HepG2 (cell line): ENCODE measurements at regions not wholly inside any gene's neighbourhood (a gene's known extent, or its start where the extent isn't known, plus 50 kb on each side); places are given as distances from the start of the nearest gene placed in this dataset.

Experiments used
- ATAC-seq: fragments of 200-7000 bp; cut with Tn5 transposase; 3 replicates; pipeline ENCODE4 v1.9.1; 2020; ENCODE audit warnings: mild to moderate bottlenecking, moderate library complexity
- BruUV-seq: library from RNA; stranded (reverse); fragments of 400-500 nt; replicated peaks from 2 replicates; lab custom pipeline; 2021; lab: Mats Ljungman, UMichigan
- CTCF ChIA-PET: fragments of 300-600 bp; formaldehyde crosslinking; extraction: SDS; loops from one replicate; lab custom pipeline; 2021; ENCODE audit warnings: low total read pairs, inconsistent platforms, low intra/inter-chr PET ratio; lab: Yijun Ruan, JAX
- POLR2A ChIA-PET: fragments of 350-600 bp; sonication (Branson Sonifier 250); formaldehyde crosslinking; loops from one replicate; lab custom pipeline; 2020; ENCODE audit warnings: antibody characterized with exemption, inconsistent platforms; lab: Yijun Ruan, JAX
- DNase-seq: peaks from one replicate; pipeline ENCODE4 v3.0.0-alpha.2; 2015; ENCODE audit warnings: low spot score
- FAIRE-seq: peaks from 3 replicates; lab custom pipeline; 2011; peaks lifted over from hg19 to GRCh38; lab: Jason Lieb, UNC
- H2AFZ ChIP-seq: one replicate; pipeline ENCODE4 v1.6.1; 2011; ENCODE audit warnings: low read length, inconsistent platforms
- H3K27ac ChIP-seq: fragments of 300-600 bp; 3 replicates; pipeline ENCODE4 v1.8.0; 2011; ENCODE audit warnings: mixed run types, mild to moderate bottlenecking, mixed read lengths, low read length, inconsistent platforms; ENCODE audit not compliant: insufficient read depth; ENCODE audit errors: extremely low read length
- H3K27me3 ChIP-seq, 2 experiments: fragments of 200-600 bp in 1 of 2; 2 replicates in 1 of 2; 3 replicates in 1 of 2; pipeline versions ENCODE4 v1.6.0 to v1.8.0; 2011; ENCODE audit warnings: low read length in 2 of 2, mild to moderate bottlenecking in 2 of 2, moderate library complexity in 2 of 2, inconsistent platforms in 1 of 2; ENCODE audit not compliant: insufficient read depth in 2 of 2, control insufficient read depth in 1 of 2
- H3K36me3 ChIP-seq, 2 experiments: fragments of 200-600 bp in 1 of 2; replicated peaks in 1 of 2; 2 replicates in 1 of 2; 3 replicates in 1 of 2; pipeline versions ENCODE4 v1.5.1 to v1.8.0; 2011; ENCODE audit warnings: low read length in 2 of 2, inconsistent platforms in 1 of 2; ENCODE audit not compliant: insufficient read depth in 2 of 2, control insufficient read depth in 1 of 2
- H3K4me1 ChIP-seq: 2 replicates; pipeline ENCODE4 v1.5.1; 2012; ENCODE audit warnings: low read length, inconsistent platforms; ENCODE audit not compliant: insufficient read depth
- H3K4me2 ChIP-seq: 2 replicates; pipeline ENCODE4 v1.6.0; 2011; ENCODE audit warnings: low read depth, low read length, inconsistent platforms
- H3K4me3 ChIP-seq, 3 experiments: fragments of 200-600 bp in 1 of 3; sonication (generic), shearing (Covaris generic) in 1 of 3; replicated peaks in 1 of 3; 2 replicates each; pipeline ENCODE4 v1.5.1; 2011 to 2016; ENCODE audit warnings: low read length in 3 of 3, inconsistent platforms in 2 of 3, low read depth in 2 of 3, mild to moderate bottlenecking in 2 of 3, control low read depth in 1 of 3, mixed read lengths in 1 of 3; ENCODE audit not compliant: insufficient read depth in 1 of 3
- H3K79me2 ChIP-seq: one replicate; pipeline ENCODE4 v1.6.1; 2011; ENCODE audit warnings: low read length, inconsistent platforms; ENCODE audit not compliant: insufficient read depth
- H3K9ac ChIP-seq: 2 replicates; pipeline ENCODE4 v1.6.0; 2011; ENCODE audit warnings: mild to moderate bottlenecking, low read depth, low read length, inconsistent platforms; ENCODE audit not compliant: insufficient read depth
- H3K9me3 ChIP-seq: 2 replicates; pipeline ENCODE4 v1.5.1; 2012; ENCODE audit warnings: mild to moderate bottlenecking, low read length
- H4K20me1 ChIP-seq: 2 replicates; pipeline ENCODE4 v1.6.0; 2011; ENCODE audit warnings: inconsistent platforms, mild to moderate bottlenecking, low read length, moderate library complexity; ENCODE audit not compliant: insufficient read depth
- KLF11 ChIP-seq: IDR thresholded peaks from 2 replicates; pipeline ENCODE4 v1.6.1; 2016; ENCODE audit warnings: missing compliant biosample characterization
- NFKB2 ChIP-seq: sonication (generic); formaldehyde crosslinking; IDR thresholded peaks from 2 replicates; pipeline ENCODE4 v1.4.0; 2020; ENCODE audit warnings: missing genetic modification reagents, borderline replicate concordance
- PTBP1 ChIP-seq: fragments of 200-400 bp; formaldehyde crosslinking; IDR thresholded peaks from 2 replicates; pipeline ENCODE4 v1.6.1; 2018; ENCODE audit warnings: low read length, low read depth; ENCODE audit not compliant: poor library complexity, severe bottlenecking
- RELA ChIP-seq: sonication (generic); formaldehyde crosslinking; IDR thresholded peaks from 2 replicates; pipeline ENCODE4 v1.4.0; 2020; ENCODE audit warnings: missing genetic modification reagents
- REXO4 ChIP-seq: sonication (generic); formaldehyde crosslinking; IDR thresholded peaks from 2 replicates; pipeline ENCODE4 v1.8.0; 2022; ENCODE audit warnings: missing genetic modification reagents, mild to moderate bottlenecking, borderline replicate concordance
- SMAD3 ChIP-seq: sonication (generic); formaldehyde crosslinking; IDR thresholded peaks from 2 replicates; pipeline ENCODE4 v1.4.0; 2020; ENCODE audit warnings: missing genetic modification reagents
- SMARCC2 ChIP-seq: fragments of 450-650 bp; IDR thresholded peaks from 2 replicates; pipeline ENCODE4 v1.6.1; 2017; ENCODE audit warnings: antibody characterized with exemption, mild to moderate bottlenecking
- U2AF1 ChIP-seq: fragments of 200-400 bp; formaldehyde crosslinking; optimal IDR thresholded peaks from 2 replicates; pipeline ENCODE3; 2017; ENCODE audit warnings: mild to moderate bottlenecking, low read depth, low read length
- XBP1 ChIP-seq: sonication (generic); formaldehyde crosslinking; IDR thresholded peaks from 2 replicates; pipeline ENCODE4 v1.5.0; 2020; ENCODE audit warnings: missing genetic modification reagents
- ZBTB37 ChIP-seq: sonication (generic); formaldehyde crosslinking; IDR thresholded peaks from 2 replicates; pipeline ENCODE4 v1.4.0; 2020; ENCODE audit warnings: mild to moderate bottlenecking, missing genetic modification reagents
- ZNF3 ChIP-seq: IDR thresholded peaks from 2 replicates; pipeline ENCODE4 v1.7.0; 2017; ENCODE audit warnings: inconsistent platforms
- ZNF605 ChIP-seq: sonication (generic); formaldehyde crosslinking; IDR thresholded peaks from 2 replicates; pipeline ENCODE4 v1.8.0; 2022; ENCODE audit warnings: mild to moderate bottlenecking, missing genetic modification reagents
- ZSCAN20 ChIP-seq: sonication (generic); formaldehyde crosslinking; IDR thresholded peaks from 2 replicates; pipeline ENCODE4 v1.4.0; 2020; ENCODE audit warnings: missing genetic modification reagents, mild to moderate bottlenecking, borderline replicate concordance
- ZSCAN29 ChIP-seq: sonication (generic); formaldehyde crosslinking; conservative IDR thresholded peaks from 2 replicates; pipeline ENCODE4 v1.4.0; 2020; ENCODE audit warnings: mild to moderate bottlenecking, missing genetic modification reagents
- WGBS: methylation state at CpG from one replicate; pipeline ENCODE4 v1.1.6; 2017; ENCODE audit warnings: low lambda C conversion rate; 5-methylcytosine and 5-hydroxymethylcytosine counted together
- in situ Hi-C: cut with HindIII; loops from 2 replicates; pipeline ENCODE4 v1.10.0; 2017; ENCODE audit warnings: low pct_unique_long_range_greater_than_20kb; ENCODE audit not compliant: extremely low pct_ligation_motif_present
- intact Hi-C: fragments of 100-400 bp; cut with micrococcal nuclease; formaldehyde crosslinking; loops from one replicate; pipeline ENCODE4 v1.10.0; 2022; ENCODE audit not compliant: unreplicated experiment

GRCh38 chr12:89200217-89200616 is 152.1 kb downstream of the DUSP6 start:
- H3K9ac ChIP-seq, result no peak overlapping the region
- no peak for FAIRE-seq
- CTCF ChIA-PET, result no interaction called here

GRCh38 chr12:89195470-89195869 is 156.8 kb downstream of the DUSP6 start:
- H3K27me3 ChIP-seq, result no peaks in the 10 kb centered on the region
- no peak overlapping the region for H3K27ac ChIP-seq
- H3K4me1 ChIP-seq, result no peaks in the 10 kb centered on the region; the same call in 1 of the 2 replicates
- CTCF ChIA-PET, result no interaction called here
- no peaks in the 10 kb centered on the region for H4K20me1 ChIP-seq
- no peak overlapping the region for H3K4me2 ChIP-seq
- WGBS, result 2% methylated on average over 2 of the region's 2 CpGs
- no peak overlapping the region for H2AFZ ChIP-seq
- in situ Hi-C loops, result no loop called here
- no peaks in the 10 kb centered on the region for H3K79me2 ChIP-seq
- BruUV-seq, result no TSS peak
- ATAC-seq (no peak), FAIRE-seq (no peak), DNase-seq (no peak)
- no peaks in the 10 kb centered on the region for H3K36me3 ChIP-seq
- no peak overlapping the region for H3K9ac ChIP-seq
- intact Hi-C loops, result no loop called here
- H3K9me3 ChIP-seq, result peaks cover 17% of the 10 kb centered on the region; the same call in 1 of the 2 replicates
- H3K4me3 ChIP-seq, result no peak overlapping the region
- POLR2A ChIA-PET, result no interaction called here
- TF ChIP-seq SMAD3 (CRISPR knock-in tag), result no peak
- no peak for TF ChIP-seq SMARCC2
- no peak for TF ChIP-seq U2AF1
- no peak for TF ChIP-seq XBP1 (CRISPR knock-in tag)

More at GRCh38 chr12:89200217-89200616, 152.1 kb downstream of the DUSP6 start:
- ATAC-seq, result no peak
- intact Hi-C loops, result no loop called here
- no peak for DNase-seq
- no TSS peak for BruUV-seq
- Histone ChIP-seq H3K79me2 (no peaks in the 10 kb centered on the region), H4K20me1 (no peaks in the 10 kb centered on the region), H3K4me3 (no peak overlapping the region), H3K27ac (no peak overlapping the region), H3K36me3 (no peaks in the 10 kb centered on the region), H3K4me2 (no peak overlapping the region), H3K4me1 (peaks cover 4% of the 10 kb centered on the region; the same call in 1 of the 2 replicates), H3K27me3 (no peaks in the 10 kb centered on the region), H3K9me3 (peaks cover 4% of the 10 kb centered on the region; the same call in 1 of the 2 replicates), H2AFZ (no peak overlapping the region)
- POLR2A ChIA-PET, result no interaction called here
- no peak for TF ChIP-seq ZSCAN20
- TF ChIP-seq NFKB2 (CRISPR knock-in tag), result no peak
- no peak for TF ChIP-seq ZNF3 (CRISPR knock-in tag)
- TF ChIP-seq ZNF605 (CRISPR knock-in tag), result no peak
- no peak for TF ChIP-seq ZSCAN29 (CRISPR knock-in tag)
- TF ChIP-seq RELA, result no peak
- TF ChIP-seq REXO4, result no peak
- TF ChIP-seq ZBTB37 (CRISPR knock-in tag), result no peak
- TF ChIP-seq KLF11 (CRISPR knock-in tag), result no peak
- no peak for TF ChIP-seq PTBP1
- in situ Hi-C loops, result no loop called here
